ENCODE measurements at regions not wholly inside any gene's neighbourhood (a gene's known extent, or its start where the extent isn't known, plus 50 kb on each side); places are given as distances from the start of the nearest gene placed in this dataset.

GRCh38 chr3:22899441-22899840, 303.7 kb upstream of the UBE2E2 start:
- H4K5ac ChIP-seq (ENCODE audit: insufficient read length, low read depth, low read length) = no peak overlapping the region
- no peak overlapping the region for H3K4ac ChIP-seq (replicated peaks; ENCODE audit: insufficient read length, low read depth, low read length)

More at GRCh38 chr3:22899441-22899840, 303.7 kb upstream of the UBE2E2 start:
- H3K4me3 ChIP-seq (ENCODE audit: extremely low read depth in 1 of 4, insufficient read depth in 2 of 4, low read depth in 3 of 4, low read length in 4 of 4) = no peak overlapping the region
- H3K4me2 ChIP-seq (ENCODE audit: insufficient read depth in 1 of 2, low read depth in 2 of 2, low read length in 2 of 2) = no peak overlapping the region
- H3K9me3 ChIP-seq (ENCODE audit: insufficient read depth in 2 of 2, low read depth in 1 of 2, low read length in 1 of 2) = peaks cover 4 to 8% of the 10 kb centered on the region in 2 experiments; a peak in 3 of 4 replicates
- DNase-seq (ENCODE audit: low read depth in 1 of 2, low spot score in 2 of 2) (no peak), FAIRE-seq (no peak)
- H2AFZ ChIP-seq (ENCODE audit: low read length) = no peak overlapping the region
- ChIA-PET CTCF (ENCODE audit: partially characterized antibody) (interaction anchor here (1.0 to 2.1 kb wide), 2 partner anchors 12 to 13 kb away, joined by 3 to 7 read pairs; no protein-coding TSS in a partner anchor), POLR2A (ENCODE audit: partially characterized antibody) (no interaction called here)
- no peak overlapping the region for H2BK15ac ChIP-seq (ENCODE audit: low read length)
- no peaks in the 10 kb centered on the region for H3K79me1 ChIP-seq (ENCODE audit: low read depth, low read length)
- TF ChIP-seq PHF8 (conservative IDR thresholded peaks at IDR 0.05; ENCODE audit: low read depth, low read length) (no peak), KDM4A (IDR thresholded peaks at IDR 0.05; ENCODE audit: low read depth, low read length, severe bottlenecking) (no peak), TAF7 (optimal IDR thresholded peaks at IDR 0.05; ENCODE audit: borderline replicate concordance, low read depth, low read length) (no peak), CREB1 (IDR thresholded peaks at IDR 0.05) (no peak), SAP30 (IDR thresholded peaks at IDR 0.05; ENCODE audit: insufficient read depth, insufficient replicate concordance, low read length) (no peak)
- no peak overlapping the region for H2BK120ac ChIP-seq (replicated peaks; ENCODE audit: low read depth, low read length)
- H3K4me1 ChIP-seq (replicated peaks in 1 of 4; ENCODE audit: control insufficient read depth in 3 of 4, insufficient read depth in 4 of 4, low read length in 3 of 4) = no peaks in the 10 kb centered on the region
- H4K91ac ChIP-seq (replicated peaks; ENCODE audit: insufficient read length, low read length) = no peak overlapping the region
- H3K23me2 ChIP-seq (ENCODE audit: low read depth, low read length) = no peaks in the 10 kb centered on the region
- H3K18ac ChIP-seq (ENCODE audit: extremely low read depth, low read length) = no peak overlapping the region
- H2BK20ac ChIP-seq (ENCODE audit: low read length) = no peak overlapping the region
- no peaks in the 10 kb centered on the region for H3K79me2 ChIP-seq (ENCODE audit: control insufficient read depth in 1 of 2, insufficient read depth in 2 of 2, low read length in 2 of 2)
- 95% methylated on average over 4 of the region's 4 CpGs; no CpG with 5 or more reads in 1 of the 2 experiments for WGBS, 2 experiments (ENCODE audit: extremely low coverage in 1 of 2, insufficient coverage in 1 of 2, insufficient read length in 1 of 2, insufficient replicate concordance in 2 of 2, low coverage in 1 of 2, low lambda C conversion rate in 2 of 2, missing lambda C conversion rate in 1 of 2)
- no peak overlapping the region for H3K9ac ChIP-seq (replicated peaks in 1 of 4; ENCODE audit: extremely low read depth in 1 of 4, low read depth in 3 of 4, low read length in 3 of 4)
- H2BK5ac ChIP-seq (ENCODE audit: low read depth, low read length) = no peak overlapping the region
- no peaks in the 10 kb centered on the region for H3K27me3 ChIP-seq (replicated peaks in 1 of 4; ENCODE audit: control insufficient read depth in 3 of 4, extremely low read depth in 1 of 4, insufficient read depth in 3 of 4, low read length in 3 of 4)
- H3K56ac ChIP-seq (replicated peaks; ENCODE audit: insufficient read length, low read depth, low read length) = no peak overlapping the region
- no peak overlapping the region for H2AK5ac ChIP-seq (ENCODE audit: low read depth, low read length)
- H2BK12ac ChIP-seq (ENCODE audit: low read depth, low read length) = no peak overlapping the region
- H3K23ac ChIP-seq (ENCODE audit: insufficient read length) = no peak overlapping the region
- no peaks in the 10 kb centered on the region for H3K36me3 ChIP-seq (ENCODE audit: control insufficient read depth in 2 of 4, insufficient read depth in 4 of 4, low read length in 3 of 4)
- H4K8ac ChIP-seq (ENCODE audit: extremely low read depth, insufficient read depth, low read length) = no peak overlapping the region
- H4K20me1 ChIP-seq (replicated peaks in 1 of 2; ENCODE audit: control insufficient read depth in 1 of 2, insufficient read depth in 2 of 2, low read length in 2 of 2) = no peaks in the 10 kb centered on the region
- no peak overlapping the region for H3K14ac ChIP-seq (ENCODE audit: insufficient read length)
- H3K27ac ChIP-seq (ENCODE audit: low read depth, low read length) = no peak overlapping the region

Measured in H1 (cell line).